ENCODE measurements at regions not wholly inside any gene's neighbourhood (a gene's known extent, or its start where the extent isn't known, plus 50 kb on each side); places are given as distances from the start of the nearest gene placed in this dataset.
"Not testable (repeated sequence)": the region's sequence is repeated elsewhere in the genome, so short reads cannot be mapped to it uniquely, and the experiment has no call there.

DNA sequence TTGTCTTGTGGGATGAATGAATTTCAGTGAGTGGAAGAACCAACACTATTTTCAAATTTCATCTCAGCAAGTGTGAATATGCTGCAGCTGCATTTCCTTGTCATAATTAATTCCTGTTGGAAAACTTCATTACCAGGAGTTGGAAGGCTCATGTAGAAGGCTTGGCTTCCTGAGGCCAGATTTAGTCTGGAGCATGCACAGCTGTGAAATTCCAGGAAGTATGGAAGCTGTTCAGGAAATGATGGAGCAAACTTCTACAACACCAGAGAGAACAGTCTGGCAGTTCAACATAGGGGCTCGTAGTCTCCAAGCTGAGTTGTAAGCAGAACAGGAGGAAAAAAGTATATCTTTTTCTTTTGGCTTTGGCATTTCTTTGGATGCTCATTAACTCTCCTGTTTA lies 1439.9 kb upstream of the CELF2 start:
- H3K4me1 ChIP-seq (ENCODE audit: insufficient read depth, low read length), result no peaks in the 10 kb centered on the region
- no peaks in the 10 kb centered on the region for H3K36me3 Mint-ChIP-seq (ENCODE audit: low read depth)
- no peak overlapping the region for H3K4me3 ChIP-seq (ENCODE audit: low read length)
- no peak overlapping the region for H3K4me3 Mint-ChIP-seq
- H3K9me3 ChIP-seq (ENCODE audit: control insufficient read depth in 1 of 2, insufficient read depth in 1 of 2, low read length in 2 of 2), result no peaks in the 10 kb centered on the region
- no peaks in the 10 kb centered on the region for H3K4me1 Mint-ChIP-seq (ENCODE audit: low read depth)
- H3K27ac ChIP-seq (ENCODE audit: low read depth in 1 of 2, low read length in 2 of 2), result no peak overlapping the region
- H3K36me3 ChIP-seq (ENCODE audit: insufficient read depth, low read length), result no peaks in the 10 kb centered on the region
- ATAC-seq (ENCODE audit: poor library complexity) (no peak), DNase-seq (no peak)
- H3K27me3 Mint-ChIP-seq, result peaks cover 10% of the 10 kb centered on the region
- ChIA-PET CTCF (no interaction called here), POLR2A (no interaction called here)
- intact Hi-C loops (cut with DNase I, micrococcal nuclease), result no loop called here
- H3K27ac Mint-ChIP-seq, result no peak overlapping the region
- H3K27me3 ChIP-seq (ENCODE audit: control insufficient read depth in 1 of 2, insufficient read depth in 2 of 2, low read length in 2 of 2), result no peaks in the 10 kb centered on the region
- no peaks in the 10 kb centered on the region for H3K9me3 Mint-ChIP-seq
- TF ChIP-seq CTCF (IDR thresholded peaks at IDR 0.05), result no peak

GRCh38 chr10:9579110-9579705 lies 1438.5 kb upstream of the CELF2 start:
- intact Hi-C loops (cut with DNase I, micrococcal nuclease), result no loop called here
- H3K36me3 ChIP-seq (ENCODE audit: insufficient read depth, low read length), result no peaks in the 10 kb centered on the region
- no peak for TF ChIP-seq CTCF (IDR thresholded peaks at IDR 0.05)
- ChIA-PET CTCF (no interaction called here), POLR2A (interaction anchor here (0.6 kb wide), 1 partner anchor 13 kb away, joined by 4 read pairs; no protein-coding TSS in a partner anchor)
- no peak for DNase-seq
- Mint-ChIP-seq H3K9me3 (no peaks in the 10 kb centered on the region), H3K36me3 (ENCODE audit: low read depth) (no peaks in the 10 kb centered on the region), H3K27me3 (peaks cover 6% of the 10 kb centered on the region), H3K27ac (no peak overlapping the region), H3K4me3 (no peak overlapping the region), H3K4me1 (ENCODE audit: low read depth) (no peaks in the 10 kb centered on the region)
- H3K27ac ChIP-seq (ENCODE audit: low read depth in 1 of 2, low read length in 2 of 2), result no peak overlapping the region
- no peaks in the 10 kb centered on the region for H3K27me3 ChIP-seq (ENCODE audit: control insufficient read depth in 1 of 2, insufficient read depth in 2 of 2, low read length in 2 of 2)
- no peaks in the 10 kb centered on the region for H3K9me3 ChIP-seq (ENCODE audit: control insufficient read depth in 1 of 2, insufficient read depth in 1 of 2, low read length in 2 of 2)
- H3K4me1 ChIP-seq (ENCODE audit: insufficient read depth, low read length), result no peaks in the 10 kb centered on the region
- H3K4me3 ChIP-seq (ENCODE audit: low read length), result no peak overlapping the region
- no peak for ATAC-seq (ENCODE audit: poor library complexity)

GRCh38 chr10:9582803-9583202 lies 1434.9 kb upstream of the CELF2 start:
- H3K9me3 Mint-ChIP-seq; H3K4me3 ChIP-seq (ENCODE audit: low read length); H3K4me3 Mint-ChIP-seq; CTCF ChIA-PET; DNase-seq; H3K27me3 ChIP-seq (ENCODE audit: control insufficient read depth in 1 of 2, insufficient read depth in 2 of 2, low read length in 2 of 2); H3K9me3 ChIP-seq (ENCODE audit: control insufficient read depth in 1 of 2, insufficient read depth in 1 of 2, low read length in 2 of 2); ATAC-seq (ENCODE audit: poor library complexity); H3K36me3 Mint-ChIP-seq (ENCODE audit: low read depth); intact Hi-C loops (cut with DNase I, micrococcal nuclease); H3K36me3 ChIP-seq (ENCODE audit: insufficient read depth, low read length); H3K27ac Mint-ChIP-seq; H3K27me3 Mint-ChIP-seq; H3K27ac ChIP-seq (ENCODE audit: low read depth in 1 of 2, low read length in 2 of 2); H3K4me1 Mint-ChIP-seq (ENCODE audit: low read depth); H3K4me1 ChIP-seq (ENCODE audit: insufficient read depth, low read length); POLR2A ChIA-PET: not testable (repeated sequence)

DNA sequence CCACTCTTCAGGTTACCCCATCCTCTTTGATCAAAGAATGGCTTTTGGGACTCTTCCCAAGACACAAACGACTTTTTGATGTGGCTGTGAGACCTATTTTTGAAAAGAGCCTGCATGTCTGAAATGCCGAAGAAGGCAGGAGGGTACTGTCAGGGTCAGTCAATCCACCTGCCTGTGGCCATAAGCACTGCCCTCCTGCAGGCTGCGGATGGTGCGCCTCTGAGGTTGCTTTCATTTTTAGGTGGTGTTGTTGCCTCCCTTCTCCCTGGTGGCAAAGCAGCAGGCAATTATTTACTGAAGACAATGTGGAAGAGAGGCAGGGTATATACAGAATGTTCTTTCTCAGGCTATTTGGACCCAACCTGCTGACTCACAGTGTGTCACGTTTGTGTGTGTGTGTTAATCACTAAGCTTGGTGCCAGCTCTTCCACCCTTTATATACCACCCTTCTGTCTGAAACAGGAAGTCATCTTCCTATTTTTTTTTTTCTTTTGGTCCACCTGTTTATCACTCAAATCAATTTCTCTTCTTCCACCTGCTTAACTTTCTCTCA lies 1421.2 kb upstream of the CELF2 start:
- Mint-ChIP-seq H3K4me3 (no peak overlapping the region), H3K4me1 (ENCODE audit: low read depth) (no peaks in the 10 kb centered on the region), H3K27ac (no peak overlapping the region), H3K36me3 (ENCODE audit: low read depth) (no peaks in the 10 kb centered on the region), H3K27me3 (no peaks in the 10 kb centered on the region), H3K9me3 (no peaks in the 10 kb centered on the region)
- DNase-seq (no peak), ATAC-seq (ENCODE audit: poor library complexity) (no peak)
- Histone ChIP-seq H3K4me1 (ENCODE audit: insufficient read depth, low read length) (no peaks in the 10 kb centered on the region), H3K9me3 (ENCODE audit: control insufficient read depth in 1 of 2, insufficient read depth in 1 of 2, low read length in 2 of 2) (peaks cover 0 to 9% of the 10 kb centered on the region in 2 experiments), H3K27me3 (ENCODE audit: control insufficient read depth in 1 of 2, insufficient read depth in 2 of 2, low read length in 2 of 2) (no peaks in the 10 kb centered on the region), H3K27ac (ENCODE audit: low read depth in 1 of 2, low read length in 2 of 2) (no peak overlapping the region), H3K36me3 (ENCODE audit: insufficient read depth, low read length) (no peaks in the 10 kb centered on the region), H3K4me3 (ENCODE audit: low read length) (no peak overlapping the region)
- no peak for TF ChIP-seq CTCF (IDR thresholded peaks at IDR 0.05)
- intact Hi-C loops (cut with DNase I, micrococcal nuclease), result no loop called here
- ChIA-PET POLR2A (no interaction called here), CTCF (no interaction called here)

Data from CD4-positive, alpha-beta T cell (primary cell).